ENCODE measurements at regions not wholly inside any gene's neighbourhood (a gene's known extent, or its start where the extent isn't known, plus 50 kb on each side); places are given as distances from the start of the nearest gene placed in this dataset.

- no peak overlapping the region for H3K27ac ChIP-seq (ENCODE audit: insufficient read depth, low read depth, low read length)
- FAIRE-seq = no peak
- no peaks in the 10 kb centered on the region for H3K9me3 ChIP-seq (replicated peaks; ENCODE audit: control insufficient read depth, insufficient read depth, low read length)
- DNase-seq (ENCODE audit: low read depth, low spot score) = no peak
- POLR2A ChIA-PET = no interaction called here
- H3K9ac ChIP-seq (replicated peaks; ENCODE audit: extremely low read depth, insufficient read depth, low read length) = no peak overlapping the region
- H2AFZ ChIP-seq (ENCODE audit: low read depth, low read length) = no peak overlapping the region
- no peaks in the 10 kb centered on the region for H3K27me3 ChIP-seq (ENCODE audit: control insufficient read depth in 2 of 2, insufficient read depth in 2 of 2, low read length in 2 of 2)
- intact Hi-C loops (cut with micrococcal nuclease) = no loop called here
- dilution Hi-C loops (cut with MboI; ENCODE audit: extremely low pct_ligation_motif_present, low sequenced_read_pairs) = no loop called here
- no peaks in the 10 kb centered on the region for H4K20me1 ChIP-seq (replicated peaks; ENCODE audit: control insufficient read depth, extremely low read depth, insufficient read depth, low read length)
- CTCF ChIA-PET = no interaction called here
- H3K36me3 ChIP-seq (ENCODE audit: control insufficient read depth in 2 of 2, extremely low read depth in 1 of 2, insufficient read depth in 2 of 2, low read length in 2 of 2) = no peaks in the 10 kb centered on the region
- H3K4me1 ChIP-seq (ENCODE audit: control insufficient read depth, extremely low read depth, insufficient read depth, low read length) = peaks cover 3% of the 10 kb centered on the region
- TF ChIP-seq POLR2A (IDR thresholded peaks at IDR 0.05; ENCODE audit: low read depth, low read length) = no peak
- no peak for TF ChIP-seq JUN (IDR thresholded peaks at IDR 0.05; ENCODE audit: borderline replicate concordance, insufficient read depth, insufficient read length, low read depth)
- TF ChIP-seq FOS (IDR thresholded peaks at IDR 0.05; ENCODE audit: borderline replicate concordance, insufficient read depth, low read length) = no peak
- TF ChIP-seq, protein P1, sequence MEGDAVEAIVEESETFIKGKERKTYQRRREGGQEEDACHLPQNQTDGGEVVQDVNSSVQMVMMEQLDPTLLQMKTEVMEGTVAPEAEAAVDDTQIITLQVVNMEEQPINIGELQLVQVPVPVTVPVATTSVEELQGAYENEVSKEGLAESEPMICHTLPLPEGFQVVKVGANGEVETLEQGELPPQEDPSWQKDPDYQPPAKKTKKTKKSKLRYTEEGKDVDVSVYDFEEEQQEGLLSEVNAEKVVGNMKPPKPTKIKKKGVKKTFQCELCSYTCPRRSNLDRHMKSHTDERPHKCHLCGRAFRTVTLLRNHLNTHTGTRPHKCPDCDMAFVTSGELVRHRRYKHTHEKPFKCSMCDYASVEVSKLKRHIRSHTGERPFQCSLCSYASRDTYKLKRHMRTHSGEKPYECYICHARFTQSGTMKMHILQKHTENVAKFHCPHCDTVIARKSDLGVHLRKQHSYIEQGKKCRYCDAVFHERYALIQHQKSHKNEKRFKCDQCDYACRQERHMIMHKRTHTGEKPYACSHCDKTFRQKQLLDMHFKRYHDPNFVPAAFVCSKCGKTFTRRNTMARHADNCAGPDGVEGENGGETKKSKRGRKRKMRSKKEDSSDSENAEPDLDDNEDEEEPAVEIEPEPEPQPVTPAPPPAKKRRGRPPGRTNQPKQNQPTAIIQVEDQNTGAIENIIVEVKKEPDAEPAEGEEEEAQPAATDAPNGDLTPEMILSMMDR (IDR thresholded peaks at IDR 0.05; ENCODE audit: extremely low read depth in 1 of 2, insufficient read depth in 1 of 2, low read depth in 1 of 2, low read length in 2 of 2) = no peak
- no peak for TF ChIP-seq MAX (IDR thresholded peaks at IDR 0.05; ENCODE audit: insufficient read depth, insufficient read length)
- no peak for TF ChIP-seq GATA2 (IDR thresholded peaks at IDR 0.05; ENCODE audit: insufficient read depth, insufficient read length, low read depth, low read length)
- TF ChIP-seq MYC (IDR thresholded peaks at IDR 0.05; ENCODE audit: low read depth, low read length) = no peak
- no peak for TF ChIP-seq POLR2AphosphoS5 (IDR thresholded peaks at IDR 0.05; ENCODE audit: insufficient read depth, low read depth, low read length)
- TF ChIP-seq EZH2 (IDR thresholded peaks at IDR 0.05; ENCODE audit: borderline replicate concordance, low read depth, low read length, severe bottlenecking) = no peak
- BruUV-seq (replicated peaks) = no TSS peak
- no peak overlapping the region for H3K4me2 ChIP-seq (ENCODE audit: insufficient read depth, low read length)
- no peaks in the 10 kb centered on the region for H3K79me2 ChIP-seq (ENCODE audit: control insufficient read depth, insufficient read depth, low read length)
- H3K9me1 ChIP-seq (replicated peaks; ENCODE audit: control insufficient read depth, extremely low read depth, insufficient read depth, low read length) = no peaks in the 10 kb centered on the region
- no peak overlapping the region for H3K4me3 ChIP-seq (replicated peaks in 1 of 3; ENCODE audit: insufficient read depth in 1 of 3, low read depth in 1 of 3, low read length in 3 of 3)
Observed at GRCh38 chr13:44792096-44792495, 197.2 kb downstream of the NUFIP1 start.
